H1 (cell line): ENCODE measurements at regions not wholly inside any gene's neighbourhood (a gene's known extent, or its start where the extent isn't known, plus 50 kb on each side); places are given as distances from the start of the nearest gene placed in this dataset.

Experiments used
- BRCA1 ChIP-seq: IDR thresholded peaks from 2 replicates; pipeline ENCODE4 v1.6.1; 2012; ENCODE audit warnings: low read depth, low read length, improper control_type of control experiment
- CBX5 ChIP-seq: fragments of 300-800, 300-1000 bp; sonication (generic); IDR thresholded peaks from 2 replicates; pipeline ENCODE4 v1.7.1; 2016; ENCODE audit warnings: antibody characterized with exemption, low read length, low read depth
- CHD7 ChIP-seq: fragments of 300-600 bp; sonication (generic); IDR thresholded peaks from 2 replicates; pipeline ENCODE4 v1.7.1; 2012; ENCODE audit warnings: low read length, moderate library complexity, mild to moderate bottlenecking, inconsistent platforms; ENCODE audit not compliant: insufficient replicate concordance
- EZH2 ChIP-seq: fragments of 200-600 bp; sonication (generic); IDR thresholded peaks from 2 replicates; pipeline ENCODE4 v1.7.1; 2012; ENCODE audit warnings: low read depth, mild to moderate bottlenecking, moderate library complexity, low read length, inconsistent platforms; ENCODE audit not compliant: severe bottlenecking
- FOSL1 ChIP-seq: IDR thresholded peaks from 2 replicates; pipeline ENCODE4 v1.6.1; 2011; ENCODE audit warnings: mild to moderate bottlenecking, low read depth, low read length, moderate library complexity; ENCODE audit not compliant: insufficient read depth
- KDM5A ChIP-seq: fragments of 200-600 bp; IDR thresholded peaks from 2 replicates; pipeline ENCODE4 v1.7.1; 2012; ENCODE audit warnings: mild to moderate bottlenecking, low read length, inconsistent platforms, mixed read lengths
- NANOG ChIP-seq: IDR thresholded peaks from 2 replicates; pipeline ENCODE4 v1.6.1; 2011; ENCODE audit warnings: low read length, low read depth, mild to moderate bottlenecking, inconsistent platforms; ENCODE audit not compliant: insufficient read depth, poor library complexity, severe bottlenecking
- PHF8 ChIP-seq: fragments of 200-600 bp; sonication (generic); conservative IDR thresholded peaks from 2 replicates; pipeline ENCODE4 v1.7.1; 2012; ENCODE audit warnings: low read depth, mild to moderate bottlenecking, inconsistent platforms, low read length, moderate library complexity
- SIN3A ChIP-seq, 2 experiments: IDR thresholded peaks in 1 of 2; conservative IDR thresholded peaks in 1 of 2; 2 replicates each; pipeline ENCODE4 v1.6.1; 2011 to 2012; ENCODE audit warnings: low read length in 2 of 2, improper control_type of control experiment in 1 of 2, low read depth in 1 of 2, mild to moderate bottlenecking in 1 of 2
- TAF1 ChIP-seq: IDR thresholded peaks from 2 replicates; pipeline ENCODE4 v1.6.1; 2011; ENCODE audit warnings: mild to moderate bottlenecking, low read depth, low read length
- TAF7 ChIP-seq: optimal IDR thresholded peaks from 2 replicates; pipeline ENCODE3; 2011; ENCODE audit warnings: low read depth, mild to moderate bottlenecking, inconsistent platforms, low read length, moderate library complexity, borderline replicate concordance

DNA sequence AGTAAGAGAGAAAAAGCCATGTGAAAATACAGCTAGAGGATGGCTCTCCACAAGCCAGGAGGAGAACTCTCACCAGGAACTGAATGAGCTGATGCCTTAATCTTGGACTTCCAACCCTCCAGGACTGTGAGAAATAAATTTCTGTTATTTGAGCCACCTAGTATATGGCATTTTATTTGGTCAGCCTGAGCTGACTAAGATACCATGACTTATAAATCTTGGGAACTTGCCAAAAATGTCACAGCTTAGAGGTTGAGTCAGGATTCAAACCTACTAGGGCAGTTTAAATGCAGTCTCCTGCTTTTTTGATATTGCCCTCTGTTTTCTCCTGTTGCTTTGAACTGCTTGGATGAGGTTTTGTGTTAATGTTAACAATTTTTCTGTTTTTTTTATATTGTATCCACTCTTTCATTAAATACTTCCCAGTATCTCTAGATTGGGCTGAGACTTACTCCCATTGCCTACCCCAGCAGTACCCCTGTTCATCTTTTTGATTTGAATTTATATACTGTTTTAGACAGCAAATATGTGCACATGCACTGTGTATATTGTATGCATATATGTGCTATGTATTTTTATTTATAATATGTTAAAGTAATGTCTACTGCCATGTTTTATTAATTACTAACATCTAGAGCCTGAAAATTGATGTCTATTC is 1223.2 kb downstream of the OTOL1 start (continued):
- TF ChIP-seq CHD7 (no peak), PHF8 (no peak), CBX5 (no peak), KDM5A (no peak), BRCA1 (no peak), NANOG (no peak), EZH2 (no peak), SIN3A (conservative IDR thresholded peaks at IDR 0.05 in 1 of 2, IDR thresholded peaks at IDR 0.05 in 1 of 2; ENCODE audit: low read depth in 1 of 2, low read length in 2 of 2) (no peak), FOSL1 (no peak), TAF1 (no peak), TAF7 (no peak)
